NCI-H2196 (cell line): ENCODE measurements at regions not wholly inside any gene's neighbourhood (a gene's known extent, or its start where the extent isn't known, plus 50 kb on each side); places are given as distances from the start of the nearest gene placed in this dataset.
A peak's percentile ranks its signal among the peaks of the same experiment; 100 is the strongest.
"Not testable (repeated sequence)": the region's sequence is repeated elsewhere in the genome, so short reads cannot be mapped to it uniquely, and the experiment has no call there.

ENCODE experiments used
- DNase-seq: peaks from one replicate; lab custom pipeline; 2025; ENCODE audit not compliant: unreplicated experiment; lab: John Stamatoyannopoulos, UW

GRCh38 chr9:81455462-81456219, 233.7 kb downstream of the TLE1 start:
- DNase-seq, result no peak

- DNase-seq, result no peak
These were observed 243.9 kb downstream of the TLE1 start for GRCh38 chr9:81445331-81445921.

- DNase-seq, result no peak
These were observed 257.7 kb downstream of the TLE1 start for GRCh38 chr9:81431641-81432040.

GRCh38 chr9:81430727-81431126, 258.6 kb downstream of the TLE1 start:
- DNase-seq, result no peak

- DNase-seq, result no peak
These were observed 261.5 kb downstream of the TLE1 start for GRCh38 chr9:81427870-81428269.

- DNase-seq, result no peak
These were observed 264.9 kb downstream of the TLE1 start for GRCh38 chr9:81424431-81424830.

- no peak for DNase-seq
These were observed 265.6 kb downstream of the TLE1 start for GRCh38 chr9:81423589-81424326.

GRCh38 chr9:81421090-81421489, 268.3 kb downstream of the TLE1 start:
- not testable (repeated sequence) for DNase-seq

- DNase-seq, result no peak
These were observed 269.3 kb downstream of the TLE1 start for GRCh38 chr9:81420024-81420423.

- DNase-seq, result no peak
These were observed 271.4 kb downstream of the TLE1 start for GRCh38 chr9:81417941-81418340.

GRCh38 chr9:81417299-81417675, 272.1 kb downstream of the TLE1 start:
- no peak for DNase-seq

- DNase-seq, result peak; percentile 35
These were observed 272.7 kb downstream of the TLE1 start for GRCh38 chr9:81416476-81417298.

GRCh38 chr9:81414836-81415235, 274.5 kb downstream of the TLE1 start:
- DNase-seq, result no peak

GRCh38 chr9:81411961-81412360, 277.4 kb downstream of the TLE1 start:
- no peak for DNase-seq

GRCh38 chr9:81410201-81410600, 279.1 kb downstream of the TLE1 start:
- DNase-seq, result no peak

GRCh38 chr9:81408951-81409350, 280.4 kb downstream of the TLE1 start:
- DNase-seq, result no peak

GRCh38 chr9:81404931-81405598, 284.3 kb downstream of the TLE1 start:
- DNase-seq, result no peak

- DNase-seq, result no peak
These were observed 291.6 kb downstream of the TLE1 start for GRCh38 chr9:81397481-81398381.

GRCh38 chr9:81396528-81396927, 292.8 kb downstream of the TLE1 start:
- DNase-seq, result no peak

- no peak for DNase-seq
These were observed 293.7 kb downstream of the TLE1 start for GRCh38 chr9:81395676-81396054.
